ENCODE measurements at regions not wholly inside any gene's neighbourhood (a gene's known extent, or its start where the extent isn't known, plus 50 kb on each side); places are given as distances from the start of the nearest gene placed in this dataset.

DNA sequence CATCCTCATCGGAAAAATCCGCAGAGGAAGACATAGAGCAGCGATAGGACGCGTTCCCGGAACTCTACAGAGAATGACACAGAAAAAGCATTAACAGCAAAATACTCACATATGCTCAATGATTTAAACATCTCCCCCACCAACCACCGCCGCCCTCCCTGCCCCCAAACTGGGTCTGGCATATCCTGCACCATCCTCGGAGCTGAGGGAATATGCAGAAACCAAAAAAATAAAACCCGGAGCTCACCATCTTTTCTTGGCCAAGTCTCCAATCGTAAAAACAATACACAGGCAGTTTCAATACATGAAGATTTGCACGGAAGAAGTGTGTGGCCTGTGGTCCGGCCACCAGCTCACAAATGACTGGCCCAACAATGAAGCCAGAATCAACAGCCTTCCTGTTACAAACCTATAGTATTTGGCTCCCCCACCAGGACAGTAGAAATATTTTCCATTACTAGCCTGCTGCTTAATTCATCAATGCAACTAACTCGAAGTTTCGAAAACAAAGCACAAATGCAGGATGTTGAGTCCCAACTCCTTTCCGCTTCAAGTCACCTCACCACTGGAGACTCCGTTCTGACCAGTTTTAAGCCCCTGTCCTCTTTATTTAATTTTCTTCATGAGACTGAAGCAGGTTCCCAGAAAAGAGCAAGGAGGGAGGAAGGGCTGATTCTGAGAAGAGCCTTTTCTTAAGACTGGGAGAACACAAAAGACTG lies 103.2 kb upstream of the BEND6 start:
- Histone ChIP-seq H3K27me3 (ENCODE audit: insufficient read depth, low read length) (no peaks in the 10 kb centered on the region), H3K4me3 (replicated peaks in 1 of 2; ENCODE audit: low read depth in 1 of 2, low read length in 2 of 2) (no peak overlapping the region), H3K9me3 (ENCODE audit: control insufficient read depth in 1 of 2, insufficient read depth in 1 of 2, low read depth in 1 of 2, low read length in 2 of 2) (no peaks in the 10 kb centered on the region), H2AFZ (ENCODE audit: low read depth, low read length, poor library complexity, severe bottlenecking) (no peak overlapping the region), H3K36me3 (ENCODE audit: control insufficient read depth in 1 of 2, insufficient read depth in 2 of 2, low read length in 2 of 2) (peaks cover 0 to 8% of the 10 kb centered on the region in 2 experiments; a peak in 1 of 4 replicates), H4K20me1 (ENCODE audit: insufficient read depth) (no peaks in the 10 kb centered on the region), H3K9ac (ENCODE audit: low read length) (no peak overlapping the region), H3K4me2 (ENCODE audit: low read length) (no peak overlapping the region), H3K79me2 (ENCODE audit: insufficient read depth, low read length) (peaks cover 47% of the 10 kb centered on the region), H3K9me2 (ENCODE audit: insufficient read depth) (no peaks in the 10 kb centered on the region), H3K27ac (ENCODE audit: low read depth, low read length) (peak overlapping the region; percentile 21), H3K4me1 (ENCODE audit: control insufficient read depth in 1 of 2, insufficient read depth in 2 of 2, low read length in 2 of 2) (peaks cover 42 to 47% of the 10 kb centered on the region in 2 experiments)
- RAD21 ChIA-PET (ENCODE audit: low non-redundant PET in 1 of 2, low total read pairs in 2 of 2, uncharacterized antibody in 2 of 2, unreplicated experiment in 2 of 2), result interaction anchor here in 1 of 2 experiments (1.1 kb wide), 1 partner anchor 139 kb away, joined by 3 read pairs; no protein-coding TSS in a partner anchor
- no TSS peak for BruUV-seq (replicated peaks)
- TF ChIP-seq ZFX (IDR thresholded peaks at IDR 0.05) (no peak), SP1 (IDR thresholded peaks at IDR 0.05; ENCODE audit: low read depth) (no peak; the same call in 1 of the 2 replicates), JUND (IDR thresholded peaks at IDR 0.05) (no peak), RAD21 (IDR thresholded peaks at IDR 0.05; ENCODE audit: low read depth) (peak; percentile 81), TCF7L2 (IDR thresholded peaks at IDR 0.05; ENCODE audit: borderline replicate concordance, extremely low read depth, insufficient read depth, insufficient read length) (no peak), CTCF (IDR thresholded peaks at IDR 0.05 in 2 of 3, conservative IDR thresholded peaks at IDR 0.05 in 1 of 3; ENCODE audit: borderline replicate concordance in 1 of 3, insufficient read depth in 1 of 3, low read depth in 2 of 3, low read length in 2 of 3) (peak; percentile 48 to 64 (median 48); a peak in 4 of 6 replicates), CBX3 (IDR thresholded peaks at IDR 0.05; ENCODE audit: low read depth) (0 out of 2 replicates have a peak, but pooled peaks have one; percentile 16)
- TF ChIP-seq, protein P1, sequence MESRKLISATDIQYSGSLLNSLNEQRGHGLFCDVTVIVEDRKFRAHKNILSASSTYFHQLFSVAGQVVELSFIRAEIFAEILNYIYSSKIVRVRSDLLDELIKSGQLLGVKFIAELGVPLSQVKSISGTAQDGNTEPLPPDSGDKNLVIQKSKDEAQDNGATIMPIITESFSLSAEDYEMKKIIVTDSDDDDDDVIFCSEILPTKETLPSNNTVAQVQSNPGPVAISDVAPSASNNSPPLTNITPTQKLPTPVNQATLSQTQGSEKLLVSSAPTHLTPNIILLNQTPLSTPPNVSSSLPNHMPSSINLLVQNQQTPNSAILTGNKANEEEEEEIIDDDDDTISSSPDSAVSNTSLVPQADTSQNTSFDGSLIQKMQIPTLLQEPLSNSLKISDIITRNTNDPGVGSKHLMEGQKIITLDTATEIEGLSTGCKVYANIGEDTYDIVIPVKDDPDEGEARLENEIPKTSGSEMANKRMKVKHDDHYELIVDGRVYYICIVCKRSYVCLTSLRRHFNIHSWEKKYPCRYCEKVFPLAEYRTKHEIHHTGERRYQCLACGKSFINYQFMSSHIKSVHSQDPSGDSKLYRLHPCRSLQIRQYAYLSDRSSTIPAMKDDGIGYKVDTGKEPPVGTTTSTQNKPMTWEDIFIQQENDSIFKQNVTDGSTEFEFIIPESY (IDR thresholded peaks at IDR 0.05; ENCODE audit: extremely low read depth, insufficient replicate concordance, low read length), result no peak
- TF ChIP-seq, protein P2, sequence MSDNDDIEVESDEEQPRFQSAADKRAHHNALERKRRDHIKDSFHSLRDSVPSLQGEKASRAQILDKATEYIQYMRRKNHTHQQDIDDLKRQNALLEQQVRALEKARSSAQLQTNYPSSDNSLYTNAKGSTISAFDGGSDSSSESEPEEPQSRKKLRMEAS (IDR thresholded peaks at IDR 0.05), result no peak
- no peak for DNase-seq (ENCODE audit: low read depth, low spot score)
- POLR2A ChIA-PET, result no interaction called here
- intact Hi-C loops (cut with micrococcal nuclease), result no loop called here
- CTCF ChIA-PET, result interaction anchor here (1.0 to 2.7 kb wide), 8 partner anchors 9 to 214 kb away, joined by 3 to 18 read pairs (median 4); no protein-coding TSS in a partner anchor
- peak; percentile 77 for ATAC-seq
